NCI-H82 (cell line): ENCODE measurements at regions not wholly inside any gene's neighbourhood (a gene's known extent, or its start where the extent isn't known, plus 50 kb on each side); places are given as distances from the start of the nearest gene placed in this dataset.
"Not testable (repeated sequence)": the region's sequence is repeated elsewhere in the genome, so short reads cannot be mapped to it uniquely, and the experiment has no call there.

Experiments used
- DNase-seq: peaks from one replicate; lab custom pipeline; 2025; lab: John Stamatoyannopoulos, UW

DNA sequence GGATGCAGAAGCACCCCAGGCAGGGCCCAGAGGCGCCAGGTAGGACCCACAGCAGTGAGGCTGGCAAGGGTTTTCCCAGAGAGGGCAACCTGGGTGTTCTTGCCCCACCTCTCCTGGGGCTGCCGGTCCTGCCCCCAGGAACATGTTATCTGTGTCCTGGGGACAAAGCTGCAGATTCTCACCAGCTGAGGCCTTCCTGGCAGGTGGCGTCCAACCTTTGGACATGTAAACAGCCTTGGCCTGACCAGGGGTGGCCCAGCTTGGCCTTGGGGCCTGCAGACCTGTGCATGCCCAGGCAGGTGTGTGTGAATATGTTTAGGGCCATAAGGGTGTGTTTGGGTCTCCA is 101.8 kb upstream of the LARP1 start:
- no peak for DNase-seq

DNA sequence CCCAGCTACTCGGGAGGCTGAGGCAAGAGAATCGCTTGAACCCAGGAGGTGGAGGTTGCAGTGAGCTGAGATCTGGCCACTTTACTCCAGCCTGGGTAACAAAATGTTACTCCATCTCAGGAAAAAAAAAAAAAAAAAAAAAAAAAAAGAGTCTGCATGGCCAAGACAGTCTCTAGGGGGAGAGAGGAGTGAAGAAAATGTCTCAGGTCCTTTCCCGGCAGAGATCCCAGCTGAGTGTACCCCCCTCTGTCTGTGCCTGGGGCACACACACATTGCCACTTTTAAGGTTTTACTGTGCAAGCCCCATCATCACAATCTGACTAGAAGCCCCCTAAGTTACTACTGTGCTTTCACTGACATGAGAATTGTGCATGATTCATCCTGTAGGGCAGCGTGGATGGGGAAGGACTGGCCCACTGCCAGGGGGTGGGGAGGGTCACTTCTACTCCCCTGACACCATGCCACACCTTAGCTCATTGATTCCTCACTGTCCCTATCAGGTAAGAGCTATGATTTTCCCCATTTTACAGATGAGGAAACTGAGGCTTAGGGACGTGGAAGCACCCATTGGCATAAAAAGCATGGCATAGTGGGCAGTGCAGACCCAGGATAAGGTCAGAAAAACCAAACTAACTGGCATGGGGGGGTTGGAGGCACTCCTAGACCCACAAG is 102.3 kb upstream of the LARP1 start:
- DNase-seq: no peak

DNA sequence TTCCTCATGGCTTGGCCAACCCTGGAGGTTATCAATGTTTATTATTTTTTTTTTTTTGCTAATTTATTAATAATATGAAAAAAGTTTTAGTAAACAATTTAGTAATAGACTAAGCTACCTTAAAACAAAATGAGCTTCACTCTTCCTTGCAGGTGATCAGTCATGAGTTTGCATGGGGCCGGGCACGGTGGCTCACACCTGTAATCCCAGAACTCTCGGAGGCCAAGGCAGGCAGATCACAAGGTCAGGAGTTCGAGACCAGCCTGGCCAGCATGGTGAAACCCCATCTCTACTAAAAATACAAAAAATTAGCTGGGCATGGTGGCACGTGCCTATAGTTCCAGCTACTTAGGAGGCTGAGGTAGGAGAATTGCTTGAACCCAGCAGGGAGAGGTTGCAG is 103.4 kb upstream of the LARP1 start:
- DNase-seq: not testable (repeated sequence)

DNA sequence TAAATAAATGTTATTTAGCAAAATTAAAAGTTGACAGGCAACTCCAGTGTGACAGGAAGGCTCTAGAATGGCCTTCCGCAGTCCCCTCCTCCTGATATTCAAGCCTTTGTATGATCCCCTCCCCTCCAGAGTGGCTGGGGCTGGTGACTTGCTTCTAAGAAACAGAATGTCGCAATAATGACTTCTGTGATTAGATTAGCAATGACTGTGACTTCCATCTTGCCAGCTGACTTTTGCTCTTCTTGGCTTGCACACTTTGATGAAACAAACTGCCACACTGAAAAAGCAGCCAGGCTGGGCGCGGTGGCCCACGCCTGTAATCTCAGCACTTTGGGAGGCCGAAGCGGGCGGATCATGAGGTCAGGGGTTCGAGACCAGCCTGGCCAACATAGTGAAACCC is 106.5 kb upstream of the LARP1 start:
- no peak for DNase-seq

DNA sequence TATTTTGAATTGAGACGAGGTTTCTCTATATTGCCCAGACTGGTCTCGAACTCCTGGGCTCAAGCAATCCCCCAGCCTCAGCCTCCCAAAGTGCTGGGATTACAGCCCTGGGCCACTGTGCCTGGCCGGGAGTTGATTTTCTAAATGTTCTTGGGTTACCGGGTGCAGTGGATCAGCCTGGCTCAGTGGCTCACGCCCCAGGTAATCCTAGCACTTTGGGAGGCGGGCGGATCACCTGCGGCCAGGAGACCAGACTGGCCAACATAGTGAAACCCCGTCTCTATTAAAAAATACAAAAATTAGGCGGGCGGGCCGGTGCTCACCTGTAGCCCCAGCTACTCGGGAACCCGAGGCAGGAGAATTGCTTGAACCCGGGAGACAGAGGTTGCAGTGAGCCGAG is 106.9 kb upstream of the LARP1 start:
- DNase-seq: no peak

DNA sequence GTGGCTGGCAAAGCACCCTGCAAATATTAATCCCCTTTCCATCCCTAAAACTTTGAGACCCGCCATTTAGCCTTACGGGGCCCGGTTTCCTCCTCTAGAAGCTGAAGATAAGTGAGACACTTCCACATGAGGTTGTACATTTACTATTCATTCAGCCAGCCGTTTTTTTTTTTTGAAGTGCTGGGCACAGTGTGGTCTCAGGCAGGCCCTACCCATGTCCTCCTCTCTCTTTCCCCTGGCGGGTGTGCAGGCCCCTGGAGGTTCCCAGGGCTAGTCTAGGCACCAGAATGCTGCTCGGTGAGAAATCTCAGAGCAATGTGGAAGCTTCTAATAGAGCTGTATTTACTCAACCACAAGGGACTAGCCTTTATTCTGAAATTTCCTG is 107.4 kb upstream of the LARP1 start:
- no peak for DNase-seq

DNA sequence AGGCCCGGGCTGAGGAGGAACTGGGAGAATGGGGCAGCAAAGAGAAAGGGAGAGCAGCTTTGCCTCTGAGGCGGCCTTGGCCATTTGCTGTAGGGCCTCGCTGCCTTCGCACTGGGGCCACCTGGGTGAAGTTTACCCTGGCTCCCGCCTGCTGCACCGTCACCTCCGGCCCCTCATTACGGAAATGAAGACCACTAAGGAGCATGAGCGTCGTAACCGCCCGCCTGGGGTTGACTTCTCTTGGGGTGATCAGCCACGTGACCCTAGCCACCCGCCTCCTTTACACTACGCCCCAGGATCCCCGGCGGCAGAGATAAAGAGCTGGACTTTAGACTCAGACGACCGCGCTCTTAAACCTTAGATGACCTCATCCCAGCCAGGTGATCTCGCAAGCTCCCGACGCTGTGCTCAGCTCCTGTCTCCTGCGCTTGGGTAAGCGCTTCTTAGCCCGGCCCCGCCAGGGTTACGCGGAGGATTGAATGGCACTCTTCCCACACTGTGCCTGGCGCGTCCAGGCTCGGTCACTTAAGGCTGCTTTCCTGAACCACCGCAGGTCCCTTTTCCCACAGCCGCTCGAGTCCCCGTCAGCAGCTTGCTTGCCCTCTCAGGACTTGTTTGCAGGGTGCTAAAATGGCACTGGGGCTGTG is 107.9 kb upstream of the LARP1 start:
- no peak for DNase-seq

DNA sequence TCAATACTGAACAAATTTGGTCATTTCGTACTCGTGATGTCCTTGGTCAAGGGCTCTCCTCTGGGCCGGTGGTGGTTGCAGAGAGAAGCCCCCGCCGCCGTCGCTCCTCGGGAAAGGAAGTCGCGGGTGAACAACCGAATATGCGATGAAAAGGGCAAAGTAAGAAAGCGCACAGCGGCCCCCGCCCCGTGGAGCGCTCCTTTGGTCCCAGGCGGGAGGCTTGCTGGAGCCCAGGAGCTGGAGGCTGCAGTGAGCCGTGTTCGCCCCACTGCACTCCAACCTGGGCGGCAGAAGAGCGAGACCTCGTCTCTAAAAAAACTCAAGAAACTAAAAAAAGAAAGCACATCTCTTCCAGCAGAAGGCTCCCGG is 108.4 kb upstream of the LARP1 start:
- DNase-seq: no peak

DNA sequence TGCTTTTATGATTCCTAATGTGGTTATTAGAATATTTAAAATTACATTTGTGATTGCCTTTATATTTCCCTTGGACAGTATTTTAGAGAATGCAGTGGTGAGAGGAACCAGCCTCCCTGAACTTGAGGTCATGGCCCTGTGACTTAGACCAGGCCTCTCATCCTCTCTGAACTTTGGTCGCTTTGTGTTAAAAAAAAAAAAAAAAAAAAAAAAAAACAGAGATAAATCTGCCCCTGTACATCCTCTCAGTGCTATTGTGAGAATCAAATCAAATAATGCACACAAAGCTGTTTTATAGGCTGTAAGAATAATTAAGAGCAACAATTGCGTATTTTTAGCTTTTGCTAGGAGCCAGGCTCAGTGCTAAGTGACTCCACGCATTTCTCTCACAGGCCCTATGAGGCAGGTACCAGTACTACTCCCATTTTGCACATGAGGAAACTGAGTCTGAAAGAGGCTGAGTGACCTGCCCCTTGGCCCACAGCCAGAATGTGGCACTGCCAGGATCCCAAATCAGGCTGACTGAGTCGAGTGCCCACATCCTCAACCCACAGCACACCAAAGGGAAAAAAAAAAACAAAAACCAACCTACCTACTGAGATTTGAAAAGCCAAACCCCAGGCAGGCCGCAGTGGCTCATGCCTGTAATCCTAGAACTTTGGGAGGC is 110.3 kb upstream of the LARP1 start:
- DNase-seq: no peak

DNA sequence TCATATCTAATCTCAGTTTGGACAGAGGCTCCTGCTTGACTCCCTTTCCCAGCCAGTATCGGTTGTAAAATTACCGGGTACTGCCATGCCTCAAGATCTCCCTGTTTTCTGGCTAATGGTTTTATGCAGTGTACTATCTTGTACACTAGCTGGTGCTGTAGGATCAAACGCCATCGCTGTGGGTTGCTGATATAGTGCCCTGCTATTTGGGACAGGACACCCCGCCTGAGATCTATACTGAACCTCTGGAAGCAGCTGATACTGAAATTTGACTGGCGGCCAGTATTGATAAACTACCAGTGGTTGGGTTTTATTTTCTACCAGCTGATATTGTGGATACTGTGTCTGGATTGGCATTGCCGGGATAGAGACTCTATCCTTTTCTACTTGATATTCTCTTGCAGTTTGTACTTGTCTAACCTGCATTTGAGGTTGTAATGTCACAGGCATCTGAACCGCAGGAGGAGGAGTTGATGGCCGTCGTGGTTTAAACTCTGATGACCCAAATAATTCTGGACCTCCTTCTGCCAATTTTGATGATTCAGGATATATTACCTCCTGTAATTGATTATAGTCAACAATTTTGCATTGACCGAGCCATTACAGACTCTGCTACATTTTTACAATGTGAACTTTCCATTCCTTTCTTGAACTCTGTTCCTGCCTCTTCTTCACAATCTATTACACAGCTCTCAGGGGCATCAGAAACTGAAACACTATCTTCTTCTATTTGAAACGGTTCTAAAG is 112.5 kb upstream of the LARP1 start:
- peak; percentile 28 for DNase-seq

DNA sequence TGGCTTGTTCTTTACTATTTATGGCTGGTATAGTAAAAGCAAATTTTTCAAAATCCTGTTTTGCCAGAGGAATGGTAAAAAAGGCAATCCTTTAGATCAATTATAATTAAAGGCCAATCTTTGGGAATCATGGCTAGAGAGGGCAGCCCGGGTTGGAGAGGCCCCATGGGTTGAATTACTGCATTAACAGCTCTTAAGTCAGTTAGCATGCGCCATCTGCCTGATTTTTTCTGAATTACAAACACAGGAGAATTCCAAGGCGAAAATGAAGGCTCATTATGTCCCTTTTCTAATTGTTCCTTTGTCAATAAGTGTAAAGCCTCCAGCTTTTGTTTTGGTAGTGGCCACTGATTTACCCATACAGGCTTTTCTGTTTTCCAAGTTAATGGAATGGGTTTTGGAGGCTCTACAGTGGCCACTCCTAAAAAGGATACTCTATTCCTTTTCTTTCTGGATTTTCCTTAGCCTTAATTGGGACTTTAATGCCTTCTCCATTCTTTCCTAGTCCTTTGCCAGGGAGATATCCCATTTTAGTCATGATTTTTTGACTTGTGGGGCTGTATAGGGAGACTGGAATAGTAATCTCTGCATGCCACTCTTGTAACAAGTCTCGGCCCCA is 114.9 kb upstream of the LARP1 start:
- peak; percentile 80 for DNase-seq

DNA sequence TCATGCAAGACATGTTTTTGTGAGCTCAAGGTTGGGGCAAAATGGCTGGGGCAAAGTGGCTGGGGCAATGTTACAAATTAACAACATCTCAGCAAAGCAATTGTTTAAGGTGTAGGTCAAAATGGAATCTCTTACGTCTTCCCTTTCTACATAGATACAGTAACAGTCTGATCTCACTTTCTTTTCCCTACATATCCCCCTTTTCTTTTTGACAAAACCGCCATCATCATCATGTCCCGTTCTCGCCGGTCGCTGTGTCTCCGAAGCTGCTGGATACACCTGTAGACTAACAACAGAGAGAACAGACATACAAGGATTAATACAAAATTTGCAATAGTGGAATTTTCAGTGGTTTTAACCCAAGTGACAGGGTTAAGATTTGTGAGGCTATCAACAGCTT is 118.4 kb upstream of the LARP1 start:
- DNase-seq: not testable (repeated sequence)

DNA sequence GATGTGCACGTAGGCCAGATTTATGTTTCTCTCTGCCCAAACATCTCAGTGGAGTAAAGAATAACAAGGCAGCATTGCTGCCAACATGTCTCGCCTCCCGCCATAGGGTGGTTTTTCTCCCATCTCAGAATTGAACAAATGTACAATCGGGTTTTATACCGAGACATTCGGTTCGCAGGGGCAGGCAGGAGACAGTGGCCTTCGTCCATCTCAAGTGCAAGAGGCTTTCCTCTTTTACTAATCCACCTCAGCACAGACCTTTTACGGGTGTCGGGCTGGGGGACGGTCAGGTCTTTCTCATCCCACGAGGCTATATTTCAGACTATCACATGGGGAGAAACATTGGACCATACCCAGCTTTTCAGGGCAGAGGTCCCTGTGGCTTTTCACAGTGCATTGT is 118.9 kb upstream of the LARP1 start:
- not testable (repeated sequence) for DNase-seq

DNA sequence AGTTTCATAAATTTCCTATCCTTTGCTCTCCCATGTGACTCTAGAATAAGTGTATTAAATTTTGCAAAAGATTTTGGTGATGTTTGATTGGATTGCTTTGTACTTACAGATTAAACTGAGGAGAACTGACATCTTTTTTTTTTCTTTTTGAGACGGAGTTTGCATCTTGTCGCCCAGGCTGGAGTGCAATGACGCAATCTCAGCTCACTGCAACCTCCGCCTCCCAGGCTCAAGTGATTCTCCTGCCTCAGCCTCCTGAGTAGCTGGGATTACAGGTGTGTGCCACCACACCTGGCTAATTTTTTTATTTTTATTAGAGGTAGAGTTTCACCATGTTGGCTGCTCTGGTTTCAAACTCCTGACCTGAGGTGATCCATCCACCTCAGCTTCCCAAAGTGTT is 121.4 kb upstream of the LARP1 start:
- DNase-seq: not testable (repeated sequence)

DNA sequence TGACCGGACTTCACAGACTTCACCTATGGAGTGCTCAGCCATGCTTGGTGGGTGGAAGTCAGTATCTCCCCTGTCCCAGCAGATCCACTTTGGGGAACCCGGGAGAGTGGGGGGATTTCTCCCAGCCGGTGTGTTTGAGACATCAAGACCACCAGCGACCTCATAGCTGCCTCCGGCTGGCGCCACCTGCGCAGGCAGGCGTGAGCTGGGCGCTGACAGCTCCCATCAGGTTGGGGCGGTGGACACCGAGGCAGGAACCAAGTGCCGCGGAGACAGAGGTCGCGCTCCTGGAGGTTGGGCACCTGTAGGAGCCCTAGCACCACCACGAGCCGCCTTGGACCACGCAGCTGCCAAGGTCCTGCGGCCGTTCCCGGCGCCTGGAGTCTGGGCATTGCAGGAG is 124.0 kb upstream of the LARP1 start:
- DNase-seq: no peak

DNA sequence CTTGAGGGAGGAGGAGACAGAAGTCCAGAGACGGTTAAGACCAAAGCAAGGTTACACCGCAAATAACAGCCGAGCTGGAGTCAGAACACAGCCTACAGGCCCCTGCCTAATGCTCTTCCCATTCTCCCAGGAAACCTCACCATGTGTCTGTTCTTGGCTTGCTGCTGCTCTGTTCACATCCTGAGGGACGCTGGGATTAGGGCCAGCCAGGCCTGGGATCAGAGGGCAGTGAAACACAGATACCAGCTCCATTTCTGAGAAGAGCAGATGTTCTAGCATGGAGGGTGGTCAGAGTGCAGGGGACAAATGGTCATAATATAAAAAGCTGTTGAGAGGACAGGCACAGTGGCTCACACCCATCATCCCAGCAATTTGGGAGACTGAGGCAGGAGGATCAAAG is 124.8 kb upstream of the LARP1 start:
- DNase-seq: no peak

DNA sequence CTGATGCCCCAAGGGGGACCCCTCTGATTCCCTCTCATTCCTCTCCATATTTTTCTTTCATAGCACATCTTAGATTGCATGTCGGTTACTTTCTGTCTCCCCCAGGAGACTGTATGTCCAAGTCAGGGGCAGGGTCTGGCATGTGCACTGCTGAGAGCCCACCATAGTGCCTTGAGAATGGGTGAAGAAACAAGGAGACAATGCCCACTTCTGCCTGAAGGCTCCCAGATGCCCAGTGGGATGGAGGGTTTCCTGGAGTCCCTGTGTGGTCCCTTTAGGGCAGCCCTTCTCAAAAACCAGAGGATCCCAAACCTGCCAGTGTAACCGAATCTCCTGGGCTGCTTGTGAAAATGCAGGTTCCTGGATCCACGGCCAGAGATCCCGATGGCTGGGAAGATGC is 126.5 kb upstream of the LARP1 start:
- no peak for DNase-seq

DNA sequence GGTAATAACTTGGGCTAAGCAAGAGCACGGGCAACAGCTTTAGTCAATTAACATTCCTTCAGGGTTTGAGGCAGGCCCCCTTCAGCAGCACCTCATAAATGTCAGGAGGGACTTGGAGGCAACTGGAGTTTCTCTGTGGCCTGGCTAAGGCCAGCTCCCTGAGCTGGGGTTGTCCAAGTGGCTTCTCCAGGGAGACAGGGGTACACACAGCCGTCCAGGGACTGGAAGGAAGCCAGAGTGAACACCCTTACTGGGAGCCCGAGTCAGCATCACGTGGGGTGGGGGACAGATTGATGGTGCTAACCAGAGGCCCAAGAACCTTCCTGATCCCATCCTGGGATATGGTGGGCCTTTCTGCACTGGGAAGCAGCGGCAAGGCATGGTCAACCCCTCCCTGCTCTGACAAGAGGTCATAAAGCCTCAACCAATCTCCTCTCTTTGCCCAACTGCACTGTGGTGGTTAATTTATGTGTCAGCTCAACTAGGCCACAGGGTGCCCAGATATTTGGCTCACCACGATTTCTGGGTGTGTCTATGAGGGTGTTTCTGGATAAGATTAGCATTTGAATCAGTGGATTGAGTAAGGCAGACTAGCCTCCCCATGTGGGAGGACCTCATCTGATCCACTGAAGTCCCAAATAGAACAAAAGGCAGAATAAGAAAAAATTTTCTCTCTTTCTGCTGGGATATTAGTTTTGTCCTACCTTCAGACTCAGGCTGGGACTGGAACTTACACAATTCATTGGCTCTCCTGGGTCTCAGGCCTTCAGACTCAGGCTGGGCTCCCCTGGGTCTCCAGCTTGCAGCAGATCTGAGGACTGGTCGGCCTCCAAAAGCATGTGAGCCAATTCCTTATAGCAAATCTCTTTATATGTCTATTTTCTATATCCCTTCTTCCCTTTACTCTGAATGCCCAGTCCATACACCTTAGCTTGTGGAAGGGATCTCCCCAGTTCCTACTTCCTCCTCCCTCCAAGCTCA is 127.2 kb upstream of the LARP1 start:
- DNase-seq: no peak

DNA sequence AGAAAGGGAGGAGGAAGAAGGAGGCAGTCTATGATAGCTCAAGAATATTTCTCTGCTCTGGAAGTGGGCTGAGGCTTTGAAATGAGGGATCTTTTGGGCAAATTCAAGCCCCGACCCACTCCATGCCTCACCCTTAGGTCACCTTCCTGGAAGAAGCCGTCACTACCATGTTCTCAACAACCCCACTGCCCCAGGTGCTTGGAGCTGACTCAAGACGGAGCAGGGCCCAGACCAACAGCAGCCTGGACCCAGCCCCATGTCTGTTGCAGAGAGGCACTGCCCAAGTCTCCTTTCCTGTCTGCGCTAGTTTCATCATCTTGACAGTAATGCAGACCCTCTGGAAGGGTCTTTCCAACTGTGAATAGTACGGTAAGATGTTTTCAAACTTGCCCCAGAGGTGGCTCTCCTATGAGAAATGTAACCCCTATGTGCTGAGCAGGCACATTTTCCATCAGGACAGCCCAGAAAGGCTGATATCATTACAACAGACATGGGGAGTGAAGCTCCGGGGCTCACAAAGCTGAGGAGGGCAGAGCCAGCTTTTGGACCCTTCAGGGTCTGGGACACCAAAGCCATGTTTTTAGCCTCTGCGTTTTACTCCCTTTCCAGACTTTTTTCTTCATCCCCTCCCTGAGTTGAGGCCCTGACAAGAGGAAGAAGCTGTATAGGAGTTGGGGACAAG is 128.2 kb upstream of the LARP1 start:
- no peak for DNase-seq

DNA sequence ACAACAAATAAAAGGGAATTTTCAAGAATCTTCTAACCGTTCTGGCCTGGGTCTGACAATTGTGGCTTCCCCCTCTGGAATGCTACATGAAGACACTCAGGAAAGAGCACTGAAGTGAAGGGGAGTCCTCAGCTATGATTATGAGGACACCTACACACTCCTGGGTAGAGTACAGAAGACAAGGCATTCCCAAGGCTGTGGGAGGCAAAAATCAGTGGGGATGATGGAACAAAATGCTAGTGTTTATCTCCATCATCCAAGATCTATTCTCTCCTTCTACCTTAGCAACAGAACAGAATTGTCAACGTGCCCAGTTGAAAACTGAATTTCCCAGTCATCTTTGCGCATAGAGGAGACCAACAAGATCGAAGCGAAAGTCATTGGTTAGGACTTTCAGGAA is 130.1 kb upstream of the LARP1 start:
- no peak for DNase-seq

DNA sequence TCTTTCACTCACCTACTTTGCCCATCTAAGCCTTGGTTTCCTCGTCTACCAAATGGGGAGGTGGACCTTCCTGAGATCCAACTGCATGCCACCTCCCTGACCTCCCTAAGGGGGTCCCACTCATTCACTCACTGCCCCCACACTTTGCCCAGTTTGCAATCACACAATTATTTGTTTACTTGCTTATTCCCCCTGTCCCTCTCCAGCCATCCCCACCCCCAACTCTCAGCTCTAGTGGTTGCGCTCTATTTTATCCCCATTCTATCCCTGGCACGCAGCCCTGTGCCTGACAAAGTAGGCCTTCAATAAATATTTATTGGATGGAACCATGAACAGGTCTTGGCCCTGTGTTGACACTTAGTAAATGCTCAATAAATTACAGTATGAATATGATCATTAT is 130.8 kb upstream of the LARP1 start:
- DNase-seq: no peak
